LNCAP (cell line): ENCODE measurements at regions not wholly inside any gene's neighbourhood (a gene's known extent, or its start where the extent isn't known, plus 50 kb on each side); places are given as distances from the start of the nearest gene placed in this dataset.

ENCODE experiments used
- TF ChIP-seq, protein P1 (sequence below): fragments of 450-650 bp; IDR thresholded peaks from 2 replicates; pipeline ENCODE4 v1.5.1; 2017; ENCODE audit warnings: mild to moderate bottlenecking

DNA sequence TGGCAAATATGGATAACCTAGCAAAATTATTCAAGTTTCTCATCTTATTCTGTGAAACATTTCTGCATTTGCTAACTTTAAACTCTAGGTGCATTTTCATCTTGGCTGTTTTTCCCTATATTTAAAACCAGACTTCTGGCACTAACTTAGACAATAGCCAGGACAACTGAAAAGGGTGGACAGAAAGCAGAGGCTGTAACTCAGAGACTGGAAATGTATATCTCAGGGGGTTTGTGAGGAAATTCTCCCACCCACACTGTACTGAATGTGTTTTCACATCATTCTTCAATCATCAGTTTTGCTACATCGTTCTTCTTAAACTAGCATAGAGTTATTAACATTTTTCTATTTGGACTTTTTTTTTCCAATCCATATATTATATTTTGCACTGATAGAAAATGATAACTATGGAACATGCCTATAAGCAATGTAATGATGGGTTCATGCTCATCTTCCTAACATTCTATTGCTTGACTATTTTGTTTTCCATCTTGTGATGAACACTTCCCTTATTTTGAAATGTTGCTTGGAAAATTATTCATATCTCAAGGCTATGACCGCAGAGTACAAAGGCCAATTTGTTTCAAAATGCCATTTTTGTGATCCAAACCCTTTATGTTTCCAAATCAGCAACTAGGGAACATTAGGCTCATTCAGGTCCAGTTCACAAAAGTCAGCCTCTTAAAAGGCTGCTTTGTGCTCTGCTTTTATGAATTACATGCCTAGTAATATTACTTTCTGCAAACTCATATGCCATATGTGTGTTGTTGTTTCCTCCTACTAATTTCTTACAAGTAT is 125.8 kb upstream of the CDH19 start:
- TF ChIP-seq, protein P1, sequence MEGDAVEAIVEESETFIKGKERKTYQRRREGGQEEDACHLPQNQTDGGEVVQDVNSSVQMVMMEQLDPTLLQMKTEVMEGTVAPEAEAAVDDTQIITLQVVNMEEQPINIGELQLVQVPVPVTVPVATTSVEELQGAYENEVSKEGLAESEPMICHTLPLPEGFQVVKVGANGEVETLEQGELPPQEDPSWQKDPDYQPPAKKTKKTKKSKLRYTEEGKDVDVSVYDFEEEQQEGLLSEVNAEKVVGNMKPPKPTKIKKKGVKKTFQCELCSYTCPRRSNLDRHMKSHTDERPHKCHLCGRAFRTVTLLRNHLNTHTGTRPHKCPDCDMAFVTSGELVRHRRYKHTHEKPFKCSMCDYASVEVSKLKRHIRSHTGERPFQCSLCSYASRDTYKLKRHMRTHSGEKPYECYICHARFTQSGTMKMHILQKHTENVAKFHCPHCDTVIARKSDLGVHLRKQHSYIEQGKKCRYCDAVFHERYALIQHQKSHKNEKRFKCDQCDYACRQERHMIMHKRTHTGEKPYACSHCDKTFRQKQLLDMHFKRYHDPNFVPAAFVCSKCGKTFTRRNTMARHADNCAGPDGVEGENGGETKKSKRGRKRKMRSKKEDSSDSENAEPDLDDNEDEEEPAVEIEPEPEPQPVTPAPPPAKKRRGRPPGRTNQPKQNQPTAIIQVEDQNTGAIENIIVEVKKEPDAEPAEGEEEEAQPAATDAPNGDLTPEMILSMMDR, result no peak

GRCh38 chr18:66728951-66729350 is 125.1 kb upstream of the CDH19 start:
- TF ChIP-seq, protein P1, result no peak

- TF ChIP-seq, protein P1, result no peak
These were observed 124.1 kb upstream of the CDH19 start for GRCh38 chr18:66727991-66728390.

GRCh38 chr18:66724664-66725356 is 120.9 kb upstream of the CDH19 start:
- TF ChIP-seq, protein P1, result no peak

DNA sequence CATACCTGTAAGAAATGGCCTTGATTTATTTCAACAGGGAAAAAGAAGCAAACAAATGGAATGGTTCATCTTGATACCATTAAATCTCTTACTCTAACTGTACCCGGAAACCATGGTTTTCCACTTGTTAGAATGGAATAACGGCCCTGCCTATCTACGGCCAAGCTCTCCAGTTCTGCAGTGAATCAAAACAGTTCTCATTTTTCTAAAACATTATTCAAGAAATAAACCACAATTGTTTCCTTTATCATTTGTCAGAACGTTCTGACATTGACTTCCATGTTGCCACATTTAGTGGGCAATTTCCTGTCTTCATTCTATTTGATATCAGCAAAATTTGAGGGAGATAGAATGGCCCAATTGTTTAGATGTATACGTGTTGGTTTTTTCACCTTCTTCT is 118.8 kb upstream of the CDH19 start:
- TF ChIP-seq, protein P1, result no peak

DNA sequence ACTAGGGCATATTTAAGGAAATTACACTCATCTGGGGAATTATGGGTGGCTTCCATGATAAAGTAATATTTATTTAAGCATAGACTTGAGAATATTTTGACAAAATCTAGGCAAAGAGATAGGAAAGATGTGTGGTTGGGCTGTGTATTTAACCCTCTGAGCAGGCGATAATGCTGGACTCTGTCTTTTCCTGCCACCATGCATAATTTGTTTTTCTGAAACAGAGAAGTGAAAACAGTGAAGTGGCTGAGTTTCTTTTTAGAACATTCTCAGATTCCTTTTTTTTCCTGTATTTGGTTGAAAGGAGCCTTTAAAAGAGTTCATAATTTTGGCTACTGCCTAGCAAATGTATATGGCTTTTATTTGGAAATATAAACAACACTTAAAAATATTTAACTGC is 104.8 kb upstream of the CDH19 start:
- TF ChIP-seq, protein P1, result no peak

DNA sequence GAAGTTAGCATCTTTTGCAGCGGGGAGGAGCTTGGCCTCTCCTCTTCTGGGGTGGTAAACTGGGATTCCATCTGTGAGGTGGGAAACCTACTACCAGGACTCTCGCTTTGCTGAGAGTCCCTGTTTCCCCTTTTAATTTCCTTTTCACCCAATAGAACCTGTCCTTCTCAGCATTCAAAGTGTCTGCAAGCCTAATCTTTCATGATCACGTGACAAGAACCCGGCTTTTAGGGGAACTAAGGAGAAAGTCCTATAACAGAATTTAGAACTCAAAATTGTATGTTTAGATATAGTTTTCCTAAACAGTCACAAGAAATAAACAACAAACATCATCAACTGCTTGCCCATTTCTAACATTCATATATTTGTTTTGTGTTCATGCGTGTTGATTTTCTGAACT is 103.6 kb upstream of the CDH19 start:
- TF ChIP-seq, protein P1, result no peak
